HG02623 (cell line): ENCODE measurements at regions not wholly inside any gene's neighbourhood (a gene's known extent, or its start where the extent isn't known, plus 50 kb on each side); places are given as distances from the start of the nearest gene placed in this dataset.
"Not testable (repeated sequence)": the region's sequence is repeated elsewhere in the genome, so short reads cannot be mapped to it uniquely, and the experiment has no call there.

Source experiments
- ATAC-seq: cut with Tn5 transposase; IDR thresholded peaks from one replicate; pipeline ENCODE4 v1.9.1; 2021; ENCODE audit warnings: moderate library complexity; ENCODE audit not compliant: unreplicated experiment

- ATAC-seq: no peak
Measured at GRCh38 chr11:96508861-96509260, 119.0 kb downstream of the JRKL start.

DNA sequence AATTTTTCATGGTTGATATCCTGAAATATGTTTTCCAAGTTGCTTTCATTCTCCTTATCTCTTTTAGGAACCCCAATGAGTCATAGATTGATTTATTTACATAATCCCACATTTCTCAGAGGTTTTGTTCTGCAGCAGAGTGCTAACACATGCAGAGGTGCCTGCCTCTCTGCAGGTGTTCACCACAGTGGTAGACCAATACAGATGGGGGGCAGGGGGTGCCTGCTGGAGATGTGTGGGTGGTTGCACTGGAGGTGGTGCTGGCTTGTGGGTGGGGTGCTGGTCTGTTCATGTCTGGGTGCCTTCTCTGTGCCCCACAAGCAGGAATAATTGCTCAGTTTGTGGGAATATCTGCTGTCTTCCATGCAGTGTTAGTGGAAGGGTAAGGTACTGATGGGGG is 131.1 kb downstream of the JRKL start:
- ATAC-seq: no peak

GRCh38 chr11:96523656-96524055 is 133.8 kb downstream of the JRKL start:
- ATAC-seq: no peak

DNA sequence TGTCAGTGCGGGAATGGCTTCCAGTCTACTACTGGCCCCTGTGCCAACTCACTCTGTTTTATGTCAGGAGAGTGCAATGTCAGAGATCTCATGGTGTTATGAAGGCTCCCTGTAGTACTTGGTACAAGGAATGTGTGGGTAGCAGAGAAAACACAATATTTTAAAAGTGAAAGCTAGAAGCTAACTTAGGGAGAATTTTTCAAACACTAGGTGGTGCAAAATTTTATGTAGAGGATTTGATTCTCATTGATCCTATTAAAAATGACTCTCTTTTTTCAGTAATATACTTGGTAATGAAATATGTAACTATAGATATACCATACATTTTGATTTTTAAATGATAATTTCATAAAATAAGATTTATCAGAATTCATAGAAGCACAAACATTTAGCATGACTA is 134.7 kb downstream of the JRKL start:
- no peak for ATAC-seq

GRCh38 chr11:96530473-96530872 is 140.7 kb downstream of the JRKL start:
- no peak for ATAC-seq

DNA sequence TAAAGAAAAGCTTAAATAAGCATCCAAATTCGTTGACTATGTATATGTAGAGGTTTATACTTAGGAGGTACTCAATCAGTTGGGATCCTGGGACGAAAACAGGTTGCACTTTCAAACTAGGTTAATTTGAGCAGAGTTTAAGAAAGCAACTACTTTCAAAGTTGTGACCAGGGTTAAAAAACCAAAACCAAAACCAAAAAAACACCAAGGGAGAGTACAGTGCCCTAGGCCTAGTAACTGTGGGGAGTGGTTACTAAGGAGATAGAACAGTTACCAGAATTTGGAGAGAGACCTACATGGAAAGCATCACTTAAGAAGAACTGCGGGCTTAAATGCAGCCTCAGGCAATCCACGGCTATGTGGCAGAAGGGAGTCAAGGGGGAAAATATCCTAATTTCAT is 148.3 kb downstream of the JRKL start:
- ATAC-seq: peak; percentile 62

GRCh38 chr11:96538622-96539021 is 148.8 kb downstream of the JRKL start:
- no peak for ATAC-seq

DNA sequence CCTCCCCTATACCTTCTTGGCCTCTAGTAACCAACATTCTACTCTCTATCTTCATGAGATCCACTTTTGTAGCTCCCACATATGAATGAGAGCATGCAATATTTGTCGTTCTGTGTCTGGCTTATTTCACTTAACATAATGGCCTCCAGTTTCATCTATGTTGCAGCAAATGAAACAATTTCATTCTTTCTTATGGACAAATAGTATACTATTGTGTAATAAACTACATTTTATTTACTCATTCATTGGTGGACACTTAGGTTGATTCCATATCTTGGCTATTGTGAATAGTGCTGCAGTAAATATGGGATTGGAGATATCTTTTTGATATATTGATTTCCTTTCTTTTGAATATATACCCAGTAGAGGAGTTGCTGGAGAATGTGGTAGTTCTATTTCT is 151.1 kb downstream of the JRKL start:
- no peak for ATAC-seq

DNA sequence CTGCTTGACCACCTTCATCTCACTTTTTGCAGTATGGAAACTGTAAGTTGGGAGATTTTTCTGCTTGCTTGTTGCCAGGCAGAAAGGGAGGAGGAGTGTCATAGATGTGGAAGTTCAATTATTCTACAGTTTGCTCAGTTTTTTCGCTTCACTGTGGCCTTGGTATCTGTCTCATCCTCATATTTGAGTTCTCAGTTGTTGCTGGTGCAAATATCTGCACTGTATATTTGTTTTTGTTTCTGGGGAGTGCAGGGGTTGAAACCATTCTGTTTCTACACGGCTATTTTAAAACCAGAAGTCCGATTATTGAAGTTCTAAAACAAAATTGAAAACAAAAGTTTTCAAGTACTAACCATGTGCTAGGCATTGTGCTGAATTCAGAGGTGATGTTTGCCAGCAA is 153.4 kb downstream of the JRKL start:
- no peak for ATAC-seq

GRCh38 chr11:96545192-96545591 is 155.4 kb downstream of the JRKL start:
- ATAC-seq: not testable (repeated sequence)

- no peak for ATAC-seq
Measured at GRCh38 chr11:96551136-96551535, 161.3 kb downstream of the JRKL start.

- no peak for ATAC-seq
Measured at GRCh38 chr11:96554236-96554820, 164.5 kb downstream of the JRKL start.

DNA sequence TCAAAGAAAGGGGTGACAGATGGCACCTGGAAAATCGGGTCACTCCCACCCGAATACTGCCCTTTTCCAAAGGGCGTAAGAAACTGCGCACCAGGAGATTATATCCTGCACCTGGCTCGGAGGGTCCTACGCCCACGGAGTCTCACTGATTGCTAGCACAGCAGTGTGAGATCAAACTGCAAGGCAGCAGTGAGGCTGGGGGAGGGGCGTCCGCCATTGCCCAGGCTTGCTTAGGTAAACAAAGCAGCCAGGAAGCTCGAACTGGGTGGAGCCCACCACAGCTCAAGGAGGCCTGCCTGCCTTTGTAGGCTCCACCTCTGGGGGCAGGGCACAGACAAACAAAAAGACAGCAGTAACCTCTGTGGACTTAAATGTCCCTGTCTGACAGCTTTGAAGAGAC is 166.0 kb downstream of the JRKL start:
- not testable (repeated sequence) for ATAC-seq

DNA sequence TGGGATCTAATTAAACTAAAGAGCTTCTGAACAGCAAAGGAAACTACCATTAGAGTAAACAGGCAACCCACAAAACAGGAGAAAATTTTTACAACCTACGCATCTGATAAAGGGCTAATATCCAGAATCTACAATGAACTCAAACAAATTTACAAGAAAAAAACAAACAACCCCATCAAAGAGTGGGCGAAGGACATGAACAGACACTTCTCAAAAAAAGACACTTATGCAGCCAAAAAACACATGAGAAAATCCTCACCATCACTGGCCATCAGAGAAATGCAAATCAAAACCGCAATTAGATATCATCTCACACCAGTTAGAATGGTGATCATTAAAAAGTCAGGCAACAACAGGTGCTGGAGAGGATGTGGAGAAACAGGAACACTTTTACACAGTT is 170.9 kb downstream of the JRKL start:
- not testable (repeated sequence) for ATAC-seq

DNA sequence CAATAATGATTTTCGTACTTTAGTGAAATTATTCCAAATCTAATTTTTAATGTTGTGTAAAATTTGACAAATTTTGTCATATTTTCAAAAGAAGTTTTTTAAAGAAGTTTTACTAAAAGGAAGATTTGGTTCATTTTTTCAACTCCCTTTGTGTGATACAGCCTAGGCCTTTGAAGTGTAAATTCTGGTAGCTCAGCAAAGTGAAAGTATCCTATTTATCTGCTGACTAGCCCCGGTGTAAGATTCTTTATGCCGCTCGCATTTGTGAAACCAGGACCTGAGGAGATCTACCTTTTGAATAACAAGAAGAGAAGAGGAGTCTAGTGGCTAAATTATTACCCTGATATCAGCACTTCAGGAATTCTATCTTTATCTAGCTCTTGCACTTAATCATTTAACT is 177.4 kb downstream of the JRKL start:
- no peak for ATAC-seq

DNA sequence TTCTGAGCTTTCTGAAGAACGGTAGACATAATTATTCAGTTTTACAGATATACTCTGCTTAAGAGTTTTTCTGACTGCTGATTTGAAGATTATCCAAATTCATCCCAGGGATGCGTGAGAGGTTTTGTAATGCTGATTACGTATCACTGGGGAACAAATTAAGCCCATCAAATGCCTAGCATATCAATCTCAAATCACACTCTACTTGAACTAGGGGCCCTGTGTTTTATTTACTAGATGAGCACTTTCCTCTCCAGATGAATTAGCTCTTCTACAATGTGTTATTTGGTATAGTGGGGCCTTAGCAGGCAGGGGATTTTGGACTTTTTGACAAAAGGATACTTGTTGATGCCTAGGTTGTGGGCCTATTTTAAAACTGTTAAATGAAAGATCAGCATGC is 177.9 kb downstream of the JRKL start:
- ATAC-seq: no peak

- ATAC-seq: no peak
Measured at GRCh38 chr11:96576383-96576782, 186.6 kb downstream of the JRKL start.

DNA sequence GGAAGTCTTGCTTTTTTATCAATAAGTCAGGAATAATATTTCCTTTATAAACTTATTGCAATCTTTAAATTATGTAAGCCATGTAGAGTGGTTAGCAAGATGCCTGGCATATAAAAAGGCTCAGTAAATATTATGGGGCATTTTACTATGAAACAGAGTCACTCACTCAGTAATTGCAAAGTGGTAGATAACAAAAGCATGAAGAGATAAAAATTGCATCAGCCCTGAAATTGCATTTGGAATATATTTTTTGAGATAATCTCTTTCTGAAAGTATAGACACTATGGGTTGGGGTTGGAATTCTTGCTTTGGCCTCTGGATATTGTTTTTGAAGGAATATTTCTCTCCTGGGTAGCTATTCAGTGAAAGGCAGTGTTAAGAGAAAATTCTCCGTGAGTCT is 188.6 kb downstream of the JRKL start:
- ATAC-seq: no peak

DNA sequence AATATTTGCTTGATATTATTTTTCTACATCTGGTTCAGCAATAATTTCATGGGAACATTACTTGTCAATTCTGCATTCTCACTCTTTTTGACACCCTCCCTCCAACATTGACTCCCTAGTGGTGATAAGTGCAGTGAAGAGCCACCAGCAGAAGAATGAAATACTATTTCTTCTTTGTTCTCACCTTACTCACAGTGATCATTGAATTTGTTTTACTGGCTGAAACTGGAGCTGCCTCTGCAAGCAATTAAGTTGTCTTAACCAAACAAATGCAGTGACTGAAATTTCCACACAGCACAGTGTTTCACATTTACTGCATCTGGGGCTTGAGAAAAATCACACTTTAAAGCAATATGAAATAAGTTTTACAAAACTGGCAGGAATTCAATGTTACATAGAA is 189.8 kb downstream of the JRKL start:
- ATAC-seq: no peak

GRCh38 chr11:96580476-96581040 is 190.7 kb downstream of the JRKL start:
- no peak for ATAC-seq

DNA sequence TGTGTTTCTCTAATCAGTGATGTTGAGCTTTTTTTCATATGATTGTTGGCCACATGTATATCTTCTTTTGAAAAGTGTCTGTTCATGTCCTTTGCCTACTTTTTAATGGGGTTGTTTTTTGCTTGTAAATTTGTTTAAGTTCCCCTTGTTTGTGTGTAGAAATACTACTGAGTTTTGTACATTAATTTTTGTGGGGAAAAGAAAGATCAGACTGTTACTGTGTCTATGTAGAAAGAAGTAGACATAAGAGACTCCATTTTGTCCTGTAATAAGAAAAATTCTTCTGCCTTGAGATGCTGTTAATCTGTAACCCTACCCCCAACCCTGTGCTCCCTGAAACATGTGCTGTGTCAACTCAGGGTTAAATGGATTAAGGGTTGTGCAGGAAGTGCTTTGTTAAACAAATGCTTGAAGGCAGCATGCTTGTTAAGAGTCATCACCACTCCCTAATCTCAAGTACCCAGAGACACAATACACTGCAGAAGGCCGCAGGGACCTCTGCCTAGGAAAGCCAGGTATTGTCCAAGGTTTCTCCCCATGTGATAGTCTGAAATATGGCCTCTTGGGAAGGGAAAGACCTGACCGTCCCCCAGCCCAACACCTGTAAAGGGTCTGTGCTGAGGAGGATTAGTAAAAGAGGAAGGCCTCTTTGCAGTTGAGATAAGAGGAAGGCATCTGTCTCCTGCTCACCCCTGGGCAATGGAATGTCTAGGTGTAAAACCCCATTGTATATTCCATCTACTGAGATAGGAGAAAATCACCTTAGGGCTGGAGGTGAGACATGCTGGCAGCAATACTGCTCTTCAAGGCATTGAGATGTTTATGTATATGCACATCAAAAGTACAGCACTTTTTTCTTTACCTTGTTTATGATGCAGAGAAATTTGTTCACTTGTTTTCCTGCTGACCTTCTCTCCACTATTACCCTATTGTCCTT is 196.4 kb downstream of the JRKL start:
- ATAC-seq: not testable (repeated sequence)

DNA sequence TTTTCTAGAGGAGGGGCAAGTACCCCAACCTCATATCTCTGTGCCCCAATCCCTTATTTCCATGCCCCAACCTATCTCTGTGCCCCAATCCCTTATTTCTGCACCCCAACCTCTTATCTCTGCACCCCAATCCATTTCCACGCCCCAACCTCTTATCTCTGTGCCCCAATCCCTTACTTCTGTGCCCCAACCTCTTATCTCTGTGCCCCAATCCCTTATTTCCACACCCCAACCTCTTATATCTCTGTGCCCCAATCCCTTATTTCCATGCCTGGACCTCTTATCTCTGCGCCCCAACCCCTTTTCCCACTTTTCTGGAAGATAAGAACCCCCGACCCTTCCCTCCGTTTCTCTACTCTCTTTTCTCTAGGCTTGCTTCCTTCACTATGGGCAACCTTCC is 199.0 kb downstream of the JRKL start:
- not testable (repeated sequence) for ATAC-seq
